Astrocyte (in vitro differentiated cells and primary cell): ENCODE measurements at regions not wholly inside any gene's neighbourhood (a gene's known extent, or its start where the extent isn't known, plus 50 kb on each side); places are given as distances from the start of the nearest gene placed in this dataset.
A peak's percentile ranks its signal among the peaks of the same experiment; 100 is the strongest.

Source experiments
- DNase-seq: peaks from one replicate; pipeline ENCODE4 v3.0.0-alpha.2; 2010; ENCODE audit warnings: low read depth
- FAIRE-seq: peaks from 2 replicates; lab custom pipeline; 2011; peaks lifted over from hg19 to GRCh38; lab: Jason Lieb, UNC
- H2AFZ ChIP-seq: 2 replicates; pipeline ENCODE4 v1.6.0; 2012; ENCODE audit warnings: low read depth, low read length, inconsistent platforms
- H3K27ac ChIP-seq: 2 replicates; pipeline ENCODE4 v1.5.1; 2011; ENCODE audit warnings: low read depth, low read length, inconsistent platforms
- H3K27me3 ChIP-seq: 2 replicates; pipeline ENCODE4 v1.6.0; 2011; ENCODE audit warnings: low read length, inconsistent platforms; ENCODE audit not compliant: insufficient read depth
- H3K36me3 ChIP-seq: 2 replicates; pipeline ENCODE4 v1.5.1; 2011; ENCODE audit warnings: low read length, inconsistent platforms; ENCODE audit not compliant: insufficient read depth
- H3K4me1 ChIP-seq: 2 replicates; pipeline ENCODE4 v1.5.1; 2011; ENCODE audit warnings: low read length, inconsistent platforms; ENCODE audit not compliant: insufficient read depth
- H3K4me2 ChIP-seq: 2 replicates; pipeline ENCODE4 v1.6.0; 2012; ENCODE audit warnings: low read length, inconsistent platforms
- H3K4me3 ChIP-seq: 2 replicates; pipeline ENCODE4 v1.5.1; 2011; ENCODE audit warnings: low read depth, mild to moderate bottlenecking, low read length, inconsistent platforms; ENCODE audit not compliant: insufficient read depth
- H3K79me2 ChIP-seq: 2 replicates; pipeline ENCODE4 v1.6.0; 2012; ENCODE audit warnings: mild to moderate bottlenecking, low read length, inconsistent platforms; ENCODE audit not compliant: insufficient read depth
- H3K9ac ChIP-seq: 2 replicates; pipeline ENCODE4 v1.6.0; 2012; ENCODE audit warnings: mild to moderate bottlenecking, low read length, inconsistent platforms
- H3K9me3 ChIP-seq: 2 replicates; pipeline ENCODE4 v1.5.1; 2012; ENCODE audit warnings: low read depth, mild to moderate bottlenecking, low read length, inconsistent platforms; ENCODE audit not compliant: insufficient read depth
- H4K20me1 ChIP-seq: 2 replicates; pipeline ENCODE4 v1.6.0; 2012; ENCODE audit warnings: low read length, inconsistent platforms; ENCODE audit not compliant: insufficient read depth
- H3K27ac Mint-ChIP-seq: one replicate; pipeline ENCODE4 v1.8.0; 2021; ENCODE audit warnings: mild to moderate bottlenecking, mixed read lengths; ENCODE audit not compliant: unreplicated experiment
- H3K27me3 Mint-ChIP-seq: one replicate; pipeline ENCODE4 v1.8.0; 2021; ENCODE audit warnings: low read depth, mixed read lengths; ENCODE audit not compliant: unreplicated experiment
- H3K36me3 Mint-ChIP-seq: one replicate; pipeline ENCODE4 v1.8.0; 2021; ENCODE audit warnings: low read depth, mixed read lengths; ENCODE audit not compliant: unreplicated experiment
- H3K4me1 Mint-ChIP-seq: one replicate; pipeline ENCODE4 v1.8.0; 2021; ENCODE audit warnings: low read depth, mixed read lengths; ENCODE audit not compliant: unreplicated experiment
- H3K4me3 Mint-ChIP-seq: one replicate; pipeline ENCODE4 v1.8.0; 2021; ENCODE audit warnings: mild to moderate bottlenecking, moderate library complexity, mixed read lengths; ENCODE audit not compliant: unreplicated experiment
- H3K9me3 Mint-ChIP-seq: one replicate; pipeline ENCODE4 v1.8.0; 2021; ENCODE audit warnings: mild to moderate bottlenecking, mixed read lengths; ENCODE audit not compliant: unreplicated experiment
- CTCF ChIP-seq: IDR thresholded peaks from 2 replicates; pipeline ENCODE4 v1.5.1; 2011; ENCODE audit warnings: low read depth, mild to moderate bottlenecking, inconsistent platforms, low read length, moderate library complexity; ENCODE audit not compliant: insufficient read depth
- EZH2 ChIP-seq: IDR thresholded peaks from 2 replicates; pipeline ENCODE4 v1.6.1; 2012; ENCODE audit warnings: mild to moderate bottlenecking, low read length, inconsistent platforms; ENCODE audit not compliant: insufficient read depth

- no peaks in the 10 kb centered on the region for H3K79me2 ChIP-seq
- no peaks in the 10 kb centered on the region for H3K27me3 ChIP-seq
- H3K4me1 Mint-ChIP-seq = no peaks in the 10 kb centered on the region
- no peak overlapping the region for H3K9ac ChIP-seq
- no peaks in the 10 kb centered on the region for H3K4me1 ChIP-seq
- H3K36me3 ChIP-seq = no peaks in the 10 kb centered on the region
- no peaks in the 10 kb centered on the region for H3K9me3 Mint-ChIP-seq
- H4K20me1 ChIP-seq = no peaks in the 10 kb centered on the region
- no peak overlapping the region for H3K27ac Mint-ChIP-seq
- H3K4me2 ChIP-seq = no peak overlapping the region
- peak; percentile 31 for DNase-seq
- H3K4me3 Mint-ChIP-seq = no peak overlapping the region
- H3K36me3 Mint-ChIP-seq = no peaks in the 10 kb centered on the region
- no peak overlapping the region for H3K27ac ChIP-seq
- no peak for FAIRE-seq
- TF ChIP-seq EZH2 = no peak
- TF ChIP-seq CTCF = no peak
- H2AFZ ChIP-seq = no peak overlapping the region
- H3K4me3 ChIP-seq = no peak overlapping the region
- no peaks in the 10 kb centered on the region for H3K27me3 Mint-ChIP-seq
- no peaks in the 10 kb centered on the region for H3K9me3 ChIP-seq
Measured at GRCh38 chr11:109236188-109236587, 185.8 kb upstream of the C11orf87 start.

GRCh38 chr11:109236696-109237095 lies 185.3 kb upstream of the C11orf87 start:
- DNase-seq (peak; percentile 40), FAIRE-seq (no peak)
- Histone ChIP-seq H3K4me1 (no peaks in the 10 kb centered on the region), H3K27ac (no peak overlapping the region), H3K27me3 (no peaks in the 10 kb centered on the region), H2AFZ (no peak overlapping the region), H3K4me2 (no peak overlapping the region), H3K79me2 (no peaks in the 10 kb centered on the region), H3K9me3 (no peaks in the 10 kb centered on the region), H3K9ac (no peak overlapping the region), H4K20me1 (no peaks in the 10 kb centered on the region), H3K4me3 (no peak overlapping the region), H3K36me3 (no peaks in the 10 kb centered on the region)
- Mint-ChIP-seq H3K4me3 (no peak overlapping the region), H3K36me3 (no peaks in the 10 kb centered on the region), H3K27me3 (no peaks in the 10 kb centered on the region), H3K4me1 (no peaks in the 10 kb centered on the region), H3K27ac (no peak overlapping the region), H3K9me3 (no peaks in the 10 kb centered on the region)
- no peak for TF ChIP-seq CTCF
- TF ChIP-seq EZH2 = no peak

GRCh38 chr11:109237636-109238035 lies 184.4 kb upstream of the C11orf87 start:
- Histone ChIP-seq H3K9ac (no peak overlapping the region), H3K9me3 (no peaks in the 10 kb centered on the region), H3K4me1 (no peaks in the 10 kb centered on the region), H3K27ac (no peak overlapping the region), H3K4me2 (no peak overlapping the region), H3K4me3 (no peak overlapping the region), H2AFZ (no peak overlapping the region), H4K20me1 (no peaks in the 10 kb centered on the region), H3K27me3 (no peaks in the 10 kb centered on the region), H3K79me2 (no peaks in the 10 kb centered on the region), H3K36me3 (no peaks in the 10 kb centered on the region)
- Mint-ChIP-seq H3K9me3 (no peaks in the 10 kb centered on the region), H3K27me3 (no peaks in the 10 kb centered on the region), H3K4me3 (no peak overlapping the region), H3K4me1 (no peaks in the 10 kb centered on the region), H3K36me3 (no peaks in the 10 kb centered on the region), H3K27ac (no peak overlapping the region)
- TF ChIP-seq EZH2 (no peak), CTCF (no peak)
- DNase-seq (peak; percentile 50), FAIRE-seq (no peak)
